Activated naive CD8-positive, alpha-beta T cell treated with anti-CD3 and anti-CD28 coated beads for 36 hours (primary cell): ENCODE measurements at regions not wholly inside any gene's neighbourhood (a gene's known extent, or its start where the extent isn't known, plus 50 kb on each side); places are given as distances from the start of the nearest gene placed in this dataset.

Source experiments
- DNase-seq: peaks from one replicate; pipeline ENCODE4 v3.0.0; 2021
- H3K27ac Mint-ChIP-seq: one replicate; pipeline ENCODE4 v1.8.0; 2022; ENCODE audit warnings: mild to moderate bottlenecking, moderate library complexity, mixed read lengths
- H3K27me3 Mint-ChIP-seq: one replicate; pipeline ENCODE4 v1.8.0; 2022; ENCODE audit warnings: mild to moderate bottlenecking, mixed read lengths
- H3K36me3 Mint-ChIP-seq: one replicate; pipeline ENCODE4 v1.8.0; 2021; ENCODE audit warnings: mild to moderate bottlenecking, mixed read lengths
- H3K4me1 Mint-ChIP-seq: one replicate; pipeline ENCODE4 v1.8.0; 2021; ENCODE audit warnings: mixed read lengths
- H3K4me3 Mint-ChIP-seq: one replicate; pipeline ENCODE4 v1.8.0; 2022; ENCODE audit warnings: mild to moderate bottlenecking, moderate library complexity, mixed read lengths
- H3K9me3 Mint-ChIP-seq: one replicate; pipeline ENCODE4 v1.8.0; 2022; ENCODE audit warnings: mixed read lengths

DNA sequence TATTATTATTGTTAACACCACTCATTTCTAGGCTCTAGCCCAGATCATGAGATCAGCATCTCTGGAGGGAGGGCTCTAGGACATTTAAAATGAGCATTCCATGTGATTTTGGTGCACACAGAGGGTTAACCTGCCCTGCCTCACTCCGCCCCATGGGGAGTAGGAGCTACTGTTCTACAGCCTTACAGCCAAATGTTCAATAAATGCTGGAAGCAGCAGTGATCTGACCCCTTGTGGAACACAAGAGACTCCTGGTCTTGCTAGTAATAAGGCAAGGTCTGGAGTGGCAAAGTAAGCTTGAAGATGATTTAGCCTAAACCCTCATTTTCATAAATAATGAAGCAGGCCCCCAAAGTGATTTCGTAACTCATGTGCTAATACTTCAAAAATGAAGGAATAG is 166.4 kb upstream of the EOMES start:
- Mint-ChIP-seq H3K27me3 (no peaks in the 10 kb centered on the region), H3K9me3 (peaks cover 16% of the 10 kb centered on the region), H3K4me1 (peaks cover 12% of the 10 kb centered on the region), H3K4me3 (no peak overlapping the region), H3K27ac (no peak overlapping the region), H3K36me3 (peaks cover 13% of the 10 kb centered on the region)
- DNase-seq, result no peak

DNA sequence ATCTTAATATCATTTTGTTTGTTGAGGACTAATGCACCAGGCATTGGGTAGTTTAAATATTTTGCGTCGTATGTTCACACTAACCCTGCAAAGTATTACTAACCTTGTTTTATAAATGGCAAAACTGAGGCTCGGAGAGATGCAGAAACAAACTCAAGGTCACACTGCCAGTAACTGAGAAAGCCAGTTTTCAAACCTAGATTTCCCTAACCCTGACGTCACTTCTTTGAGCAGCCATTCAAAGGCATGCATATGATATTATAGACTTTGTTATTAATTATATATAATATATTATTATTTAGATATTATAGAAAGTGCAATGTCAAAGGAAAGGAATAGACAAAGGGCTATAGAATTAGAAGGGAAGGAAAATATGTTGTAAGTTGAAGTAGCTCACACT is 167.6 kb upstream of the EOMES start:
- Mint-ChIP-seq H3K4me1 (peaks cover 8% of the 10 kb centered on the region), H3K27ac (no peak overlapping the region), H3K27me3 (no peaks in the 10 kb centered on the region), H3K4me3 (no peak overlapping the region), H3K36me3 (peaks cover 19% of the 10 kb centered on the region), H3K9me3 (peaks cover 24% of the 10 kb centered on the region)
- no peak for DNase-seq

DNA sequence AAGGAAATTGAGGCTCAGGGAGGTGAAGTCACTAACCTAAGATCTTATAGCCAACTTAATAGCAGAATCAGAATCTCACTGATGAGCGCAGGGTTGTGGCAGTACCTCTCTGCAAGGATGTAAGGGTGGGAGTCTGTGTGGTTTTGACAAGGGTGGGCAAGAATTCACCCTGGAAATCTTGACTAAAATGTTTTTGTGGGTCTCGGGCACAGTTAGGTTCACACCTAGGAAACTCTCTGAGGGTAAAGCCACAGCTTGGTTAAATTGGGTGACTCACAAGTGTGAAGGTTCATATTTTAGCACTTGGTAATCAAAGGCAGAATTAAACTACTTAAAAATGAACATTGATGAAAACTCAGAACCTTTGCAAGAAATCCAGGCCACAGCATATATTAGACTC is 178.2 kb upstream of the EOMES start:
- Mint-ChIP-seq H3K9me3 (peaks cover 15% of the 10 kb centered on the region), H3K4me3 (no peak overlapping the region), H3K27ac (peak overlapping the region; percentile 78), H3K36me3 (peaks cover 14% of the 10 kb centered on the region), H3K4me1 (peaks cover 49% of the 10 kb centered on the region), H3K27me3 (no peaks in the 10 kb centered on the region)
- peak; percentile 52 for DNase-seq

DNA sequence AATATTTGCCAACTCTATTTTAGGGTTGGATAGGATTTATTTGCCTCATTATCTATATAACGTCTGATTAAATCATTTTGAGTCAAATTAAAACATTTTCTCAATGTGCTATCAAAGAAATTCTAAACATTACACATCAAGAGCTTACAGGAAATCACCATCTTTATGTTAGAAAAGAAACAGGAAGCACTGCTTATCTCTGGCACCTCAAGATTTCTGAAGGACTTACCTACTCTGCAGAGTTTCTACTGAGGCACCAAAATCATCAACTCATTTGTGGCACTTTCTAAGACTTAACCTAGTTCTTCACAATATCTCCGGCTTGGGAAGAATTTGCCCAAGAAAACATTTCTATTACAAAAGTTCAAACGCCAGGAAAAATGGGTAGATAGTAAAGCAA is 181.3 kb upstream of the EOMES start:
- H3K27me3 Mint-ChIP-seq, result no peaks in the 10 kb centered on the region
- DNase-seq, result no peak
- peaks cover 5% of the 10 kb centered on the region for H3K9me3 Mint-ChIP-seq
- H3K4me3 Mint-ChIP-seq, result no peak overlapping the region
- peak overlapping the region; percentile 95 for H3K27ac Mint-ChIP-seq
- peaks cover 50% of the 10 kb centered on the region for H3K4me1 Mint-ChIP-seq
- H3K36me3 Mint-ChIP-seq, result peaks cover 14% of the 10 kb centered on the region

DNA sequence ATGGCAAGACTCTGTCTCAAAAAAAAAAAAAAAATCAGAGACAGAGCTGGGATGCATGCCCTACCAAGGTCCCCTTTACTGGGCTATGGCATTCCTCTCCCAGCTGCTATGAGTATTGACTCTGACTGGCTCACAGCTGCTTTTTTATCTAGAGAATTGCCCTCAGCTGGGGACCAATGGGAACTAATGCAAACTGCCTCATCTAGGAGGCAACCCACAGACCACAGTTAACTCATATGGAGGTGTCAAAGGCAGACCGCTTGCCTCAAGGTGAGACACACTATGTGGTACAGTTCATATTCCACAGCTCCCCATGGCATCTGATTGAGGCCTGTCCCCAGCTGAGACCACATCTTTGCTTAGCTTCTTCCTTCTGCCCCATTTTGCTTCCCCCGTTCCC is 183.5 kb upstream of the EOMES start:
- Mint-ChIP-seq H3K9me3 (peaks cover 2% of the 10 kb centered on the region), H3K4me1 (peaks cover 38% of the 10 kb centered on the region), H3K27ac (no peak overlapping the region), H3K36me3 (peaks cover 10% of the 10 kb centered on the region), H3K27me3 (no peaks in the 10 kb centered on the region), H3K4me3 (no peak overlapping the region)
- DNase-seq, result peak; percentile 16

DNA sequence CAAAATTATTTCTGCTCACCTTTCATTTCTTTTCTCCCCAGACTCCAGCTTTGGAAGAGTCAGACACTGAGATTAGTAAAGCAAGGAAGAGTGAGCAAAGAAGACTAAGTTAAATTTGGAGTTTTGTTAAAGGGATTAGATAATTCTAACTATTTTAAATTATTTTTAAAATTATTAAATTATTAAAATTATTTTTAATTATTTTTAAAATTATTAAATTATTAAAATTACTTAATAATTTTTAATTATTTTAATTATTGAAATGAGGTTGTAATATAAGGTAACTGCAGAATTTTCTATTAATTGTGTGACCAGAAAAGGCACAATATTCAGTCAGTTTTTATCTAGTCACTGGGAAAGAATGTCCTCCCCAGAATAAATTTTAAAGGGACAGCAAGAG is 185.0 kb upstream of the EOMES start:
- Mint-ChIP-seq H3K27ac (no peak overlapping the region), H3K4me1 (peaks cover 32% of the 10 kb centered on the region), H3K4me3 (no peak overlapping the region)

DNA sequence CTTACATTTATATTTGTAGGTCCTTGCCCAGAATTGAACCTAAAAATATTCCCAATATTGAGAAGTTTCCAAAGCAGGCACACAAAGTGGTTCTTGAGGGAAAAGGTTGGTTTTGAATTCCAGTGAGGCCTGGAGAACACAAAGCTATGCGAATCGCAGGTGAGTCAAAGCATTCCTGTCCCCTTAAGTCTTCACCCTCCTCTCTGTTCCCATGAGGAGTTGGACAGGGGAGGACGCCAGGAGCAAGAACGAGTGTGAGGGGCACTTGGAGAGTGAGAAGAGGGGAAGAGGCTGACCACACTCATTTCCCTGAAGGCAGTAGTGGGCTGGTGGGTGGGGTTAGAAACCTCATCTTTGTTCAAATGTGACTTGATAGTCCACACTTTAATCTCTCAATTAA is 185.8 kb upstream of the EOMES start:
- Mint-ChIP-seq H3K4me3 (no peak overlapping the region), H3K27me3 (no peaks in the 10 kb centered on the region), H3K36me3 (peaks cover 5% of the 10 kb centered on the region), H3K4me1 (peaks cover 30% of the 10 kb centered on the region), H3K27ac (no peak overlapping the region), H3K9me3 (peaks cover 2% of the 10 kb centered on the region)
- DNase-seq, result no peak

More for the DNA sequence above, 185.0 kb upstream of the EOMES start:
- Mint-ChIP-seq H3K9me3 (peaks cover 2% of the 10 kb centered on the region), H3K27me3 (no peaks in the 10 kb centered on the region), H3K36me3 (peaks cover 5% of the 10 kb centered on the region)
- DNase-seq, result no peak

DNA sequence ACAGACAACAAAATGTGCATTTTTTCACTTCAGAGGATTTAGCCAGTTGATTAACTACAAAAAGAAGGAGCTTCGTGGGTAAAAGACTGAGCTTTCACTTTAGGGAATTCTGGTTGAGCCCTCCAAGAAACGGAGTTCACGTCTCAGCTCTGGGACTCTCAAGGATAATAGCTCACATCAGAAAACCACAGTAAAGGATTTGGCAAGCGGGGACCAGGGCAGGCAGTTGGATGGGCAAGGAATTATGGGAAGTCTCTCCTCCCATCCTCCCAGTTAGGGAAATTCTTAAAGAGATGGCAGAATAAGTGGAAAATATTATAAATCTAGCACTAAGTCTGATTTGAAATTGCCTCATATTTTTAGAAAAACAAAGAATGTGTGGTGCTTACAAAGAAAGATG is 188.3 kb upstream of the EOMES start:
- Mint-ChIP-seq H3K27me3 (no peaks in the 10 kb centered on the region), H3K4me1 (peaks cover 20% of the 10 kb centered on the region), H3K9me3 (no peaks in the 10 kb centered on the region), H3K4me3 (no peak overlapping the region), H3K36me3 (no peaks in the 10 kb centered on the region), H3K27ac (no peak overlapping the region)
- DNase-seq, result no peak

DNA sequence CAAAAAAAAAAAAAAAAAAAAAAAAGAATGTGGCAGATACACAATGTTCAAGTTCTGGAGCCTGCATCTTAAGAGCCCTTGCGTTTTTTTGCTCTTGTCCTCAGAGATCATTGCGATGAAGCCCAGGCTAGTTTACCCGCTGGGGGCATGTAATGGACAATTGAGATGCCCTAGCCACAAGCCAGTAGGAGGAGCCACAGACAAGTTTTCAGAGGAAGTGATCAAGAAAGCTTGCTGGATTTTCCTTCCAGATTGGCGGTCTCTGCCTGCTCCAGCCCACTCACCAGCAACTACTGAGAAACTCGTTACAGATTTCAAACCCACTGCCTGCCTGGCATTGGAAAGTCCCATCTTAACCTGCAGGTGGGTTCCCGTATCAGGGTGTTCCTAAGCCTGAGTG is 192.1 kb upstream of the EOMES start:
- DNase-seq, result no peak
- no peaks in the 10 kb centered on the region for H3K36me3 Mint-ChIP-seq
- H3K9me3 Mint-ChIP-seq, result peaks cover 6% of the 10 kb centered on the region
- no peak overlapping the region for H3K27ac Mint-ChIP-seq
- H3K4me1 Mint-ChIP-seq, result peaks cover 10% of the 10 kb centered on the region
- H3K4me3 Mint-ChIP-seq, result no peak overlapping the region
- no peaks in the 10 kb centered on the region for H3K27me3 Mint-ChIP-seq

DNA sequence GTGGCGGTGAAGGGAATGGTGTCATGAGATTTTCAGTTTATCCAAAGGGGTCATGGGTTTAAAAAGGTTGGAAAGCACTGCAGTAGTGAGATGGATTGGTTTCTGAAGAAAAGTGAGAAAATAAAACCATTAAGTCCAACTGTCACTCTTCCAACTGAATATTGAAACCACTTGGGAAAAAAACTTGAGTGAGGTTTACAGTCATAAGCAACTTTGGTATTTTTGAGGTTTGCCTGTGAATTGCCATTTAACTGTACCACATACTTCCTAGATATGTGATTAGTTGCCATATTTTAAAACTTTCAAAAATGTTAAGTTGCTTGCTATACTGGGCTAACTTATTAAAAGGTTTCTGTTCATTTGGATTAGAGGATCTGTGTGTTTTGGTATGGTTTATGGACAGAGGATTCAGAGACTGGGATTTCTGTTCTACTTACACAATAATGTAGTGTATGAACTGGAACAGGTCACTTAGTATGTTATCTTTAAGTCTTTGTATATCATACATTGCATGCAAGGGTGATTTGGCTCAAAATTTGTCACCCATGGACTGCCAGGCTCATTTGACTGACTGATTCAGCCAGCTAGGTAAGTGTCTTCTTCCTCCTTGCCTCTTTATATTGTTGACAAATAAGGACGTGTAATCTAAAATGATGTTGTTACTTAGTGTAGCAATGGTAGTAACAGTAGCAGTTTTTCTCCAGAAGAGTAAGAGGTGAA is 201.4 kb upstream of the EOMES start:
- Mint-ChIP-seq H3K4me3 (no peak overlapping the region), H3K4me1 (peaks cover 20% of the 10 kb centered on the region), H3K27me3 (no peaks in the 10 kb centered on the region)

DNA sequence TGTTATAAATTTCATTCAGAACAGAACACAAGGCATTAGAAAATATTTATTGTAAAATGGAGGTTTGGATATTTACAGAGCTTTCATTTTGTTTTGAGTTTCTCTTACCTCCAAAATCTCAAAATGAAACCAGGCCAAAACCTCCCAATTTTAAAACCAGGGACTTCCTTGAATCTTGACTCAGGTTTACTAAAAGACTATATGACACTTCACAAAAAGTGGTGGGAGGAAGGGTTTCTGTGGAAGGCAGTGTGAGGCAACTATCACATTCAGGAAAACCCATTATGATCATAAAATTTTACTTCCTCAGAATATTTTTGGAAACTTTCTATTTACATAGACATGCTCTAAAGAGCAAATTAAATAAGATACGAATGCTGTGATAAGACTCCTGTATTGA is 205.8 kb upstream of the EOMES start:
- Mint-ChIP-seq H3K4me1 (peaks cover 30% of the 10 kb centered on the region), H3K4me3 (no peak overlapping the region), H3K9me3 (no peaks in the 10 kb centered on the region)

More for the DNA sequence above, 201.4 kb upstream of the EOMES start:
- Mint-ChIP-seq H3K27ac (no peak overlapping the region), H3K9me3 (no peaks in the 10 kb centered on the region), H3K36me3 (no peaks in the 10 kb centered on the region)
- DNase-seq, result no peak

DNA sequence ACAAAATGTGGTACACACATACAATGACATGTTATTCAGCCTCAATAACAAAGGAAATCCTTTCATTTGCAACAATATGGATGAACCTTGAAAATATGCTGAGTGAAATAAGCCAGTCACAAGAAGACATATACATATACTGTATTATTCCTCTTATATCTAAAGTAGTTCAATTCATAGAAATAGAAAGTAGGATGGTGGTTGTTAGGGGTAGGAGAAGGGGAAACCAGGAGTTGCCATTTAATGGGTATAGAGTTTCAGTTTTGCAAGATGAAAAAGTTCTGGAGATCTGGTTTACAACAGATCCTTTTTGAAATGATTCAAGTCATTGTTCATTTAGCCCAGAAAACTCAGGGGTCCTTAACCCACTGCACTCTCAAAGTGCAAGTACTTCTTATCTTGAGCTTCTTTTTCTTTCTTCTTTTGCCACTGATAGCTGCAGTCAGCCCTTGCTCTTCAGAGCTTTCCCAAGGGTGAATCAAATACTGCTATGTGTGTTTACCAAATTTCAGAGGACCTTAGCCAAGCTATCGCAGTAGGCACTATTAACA is 208.0 kb upstream of the EOMES start:
- no peak overlapping the region for H3K4me3 Mint-ChIP-seq
- H3K9me3 Mint-ChIP-seq, result no peaks in the 10 kb centered on the region
- peaks cover 26% of the 10 kb centered on the region for H3K4me1 Mint-ChIP-seq

More for the DNA sequence above, 205.8 kb upstream of the EOMES start:
- H3K36me3 Mint-ChIP-seq, result no peaks in the 10 kb centered on the region
- DNase-seq, result no peak
- H3K27ac Mint-ChIP-seq, result peak overlapping the region; percentile 42
- H3K27me3 Mint-ChIP-seq, result no peaks in the 10 kb centered on the region

DNA sequence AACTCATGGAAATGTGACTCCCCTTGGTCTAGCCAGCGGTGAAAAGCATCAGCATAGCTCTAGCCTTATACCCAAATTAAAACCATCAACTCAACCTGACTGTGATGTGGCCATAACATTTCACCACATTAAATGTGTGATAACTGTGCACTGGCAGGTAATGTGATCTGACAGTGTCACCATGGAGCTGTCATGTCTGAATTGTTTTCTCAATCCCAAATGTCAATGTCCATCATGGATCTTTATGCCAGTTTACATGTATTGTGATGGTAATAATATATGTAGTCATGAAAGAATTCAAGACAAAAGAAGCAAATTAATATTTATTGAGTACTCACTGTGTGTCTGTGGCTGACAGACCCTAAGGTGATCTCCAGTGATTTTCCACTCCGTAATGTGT is 213.4 kb upstream of the EOMES start:
- H3K36me3 Mint-ChIP-seq, result no peaks in the 10 kb centered on the region
- H3K9me3 Mint-ChIP-seq, result peaks cover 2% of the 10 kb centered on the region
- no peak for DNase-seq
- H3K27ac Mint-ChIP-seq, result no peak overlapping the region
- peaks cover 2% of the 10 kb centered on the region for H3K4me1 Mint-ChIP-seq
- H3K27me3 Mint-ChIP-seq, result no peaks in the 10 kb centered on the region
- H3K4me3 Mint-ChIP-seq, result no peak overlapping the region

More for the DNA sequence above, 208.0 kb upstream of the EOMES start:
- H3K27ac Mint-ChIP-seq, result no peak overlapping the region
- DNase-seq, result no peak
- H3K36me3 Mint-ChIP-seq, result no peaks in the 10 kb centered on the region
- no peaks in the 10 kb centered on the region for H3K27me3 Mint-ChIP-seq

DNA sequence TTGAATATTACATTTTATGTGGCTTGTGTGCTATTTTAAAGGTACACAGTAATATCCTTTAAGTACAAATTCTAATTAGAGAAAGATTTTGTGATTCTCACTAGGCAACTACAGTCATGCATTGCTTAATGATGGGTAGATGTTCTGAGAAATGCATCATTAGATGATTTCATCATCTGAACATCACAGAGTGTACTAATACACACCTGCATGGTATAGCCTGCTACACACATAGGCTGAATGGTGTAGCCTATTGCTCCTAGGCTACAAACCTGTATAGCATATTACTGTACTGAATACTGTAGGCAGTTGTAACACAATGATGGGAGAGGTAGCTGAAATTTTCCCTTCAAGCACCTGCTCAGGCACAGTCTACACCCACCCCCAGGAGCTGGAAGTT is 217.4 kb upstream of the EOMES start:
- DNase-seq, result no peak
- Mint-ChIP-seq H3K4me1 (peaks cover 3% of the 10 kb centered on the region), H3K9me3 (peaks cover 2% of the 10 kb centered on the region), H3K4me3 (no peak overlapping the region), H3K36me3 (no peaks in the 10 kb centered on the region), H3K27ac (no peak overlapping the region), H3K27me3 (no peaks in the 10 kb centered on the region)

DNA sequence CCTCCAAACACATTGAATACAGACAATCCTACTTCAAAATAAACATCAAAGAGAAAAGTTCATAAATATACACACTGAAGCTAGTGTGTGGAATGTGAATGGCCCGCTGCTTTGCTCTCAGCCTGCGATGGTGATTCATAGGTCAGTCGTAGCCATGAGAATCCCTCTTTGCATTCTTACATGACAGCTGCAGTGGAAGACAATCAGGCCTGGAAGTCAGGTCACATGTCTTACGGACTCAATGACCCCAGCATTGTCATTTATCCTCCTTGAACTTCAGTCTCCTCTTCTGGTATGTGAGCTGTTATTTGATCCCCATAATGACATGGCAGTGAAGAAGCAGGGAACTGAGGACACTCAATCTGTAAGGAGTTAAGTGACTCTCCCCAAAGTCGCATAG is 217.8 kb upstream of the EOMES start:
- peaks cover 2% of the 10 kb centered on the region for H3K9me3 Mint-ChIP-seq
- DNase-seq, result no peak
- no peak overlapping the region for H3K27ac Mint-ChIP-seq
- no peaks in the 10 kb centered on the region for H3K27me3 Mint-ChIP-seq
- peaks cover 3% of the 10 kb centered on the region for H3K4me1 Mint-ChIP-seq
- H3K36me3 Mint-ChIP-seq, result no peaks in the 10 kb centered on the region
- H3K4me3 Mint-ChIP-seq, result no peak overlapping the region

DNA sequence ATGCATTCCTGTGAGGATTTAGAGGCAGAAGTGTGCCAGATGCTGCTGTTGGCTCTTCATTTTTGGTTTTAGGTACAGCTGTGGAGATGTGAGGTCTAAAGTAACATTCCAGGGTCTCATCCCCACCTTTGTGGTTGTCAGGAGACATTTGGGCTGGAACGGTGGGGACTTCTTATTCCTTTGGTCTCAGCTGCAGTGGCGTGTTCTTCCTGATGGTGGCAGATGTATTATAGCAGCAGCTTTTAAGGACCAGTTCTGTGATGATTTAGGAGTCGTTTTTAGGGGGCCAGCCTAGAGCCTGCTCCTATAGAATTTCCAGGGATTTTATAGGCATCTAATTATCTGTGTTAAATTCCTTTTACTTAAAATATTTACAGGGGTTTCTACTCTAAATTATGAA is 221.0 kb upstream of the EOMES start:
- Mint-ChIP-seq H3K27me3 (no peaks in the 10 kb centered on the region), H3K4me3 (no peak overlapping the region), H3K27ac (no peak overlapping the region), H3K9me3 (no peaks in the 10 kb centered on the region), H3K4me1 (peaks cover 2% of the 10 kb centered on the region), H3K36me3 (no peaks in the 10 kb centered on the region)
- DNase-seq, result no peak
